Testis (tissue), 2 donors: ENCODE measurements at regions not wholly inside any gene's neighbourhood (a gene's known extent, or its start where the extent isn't known, plus 50 kb on each side); places are given as distances from the start of the nearest gene placed in this dataset.

Experiments
- POLR2A ChIP-seq: fragments of 450-650 bp; IDR thresholded peaks from one replicate; pipeline ENCODE4 v1.6.1; 2017; ENCODE audit warnings: antibody characterized with exemption, mild to moderate bottlenecking, moderate library complexity
- TF ChIP-seq, protein P1 (sequence below), 3 experiments: fragments of 450-650 bp in 2 of 3; fragments of 200-600 bp in 1 of 3; sonication (generic) in 1 of 3; IDR thresholded peaks; one replicate each; pipeline ENCODE4 v1.5.1; 2016 to 2019; ENCODE audit warnings: antibody characterized with exemption in 3 of 3, mild to moderate bottlenecking in 2 of 3, moderate library complexity in 1 of 3

DNA sequence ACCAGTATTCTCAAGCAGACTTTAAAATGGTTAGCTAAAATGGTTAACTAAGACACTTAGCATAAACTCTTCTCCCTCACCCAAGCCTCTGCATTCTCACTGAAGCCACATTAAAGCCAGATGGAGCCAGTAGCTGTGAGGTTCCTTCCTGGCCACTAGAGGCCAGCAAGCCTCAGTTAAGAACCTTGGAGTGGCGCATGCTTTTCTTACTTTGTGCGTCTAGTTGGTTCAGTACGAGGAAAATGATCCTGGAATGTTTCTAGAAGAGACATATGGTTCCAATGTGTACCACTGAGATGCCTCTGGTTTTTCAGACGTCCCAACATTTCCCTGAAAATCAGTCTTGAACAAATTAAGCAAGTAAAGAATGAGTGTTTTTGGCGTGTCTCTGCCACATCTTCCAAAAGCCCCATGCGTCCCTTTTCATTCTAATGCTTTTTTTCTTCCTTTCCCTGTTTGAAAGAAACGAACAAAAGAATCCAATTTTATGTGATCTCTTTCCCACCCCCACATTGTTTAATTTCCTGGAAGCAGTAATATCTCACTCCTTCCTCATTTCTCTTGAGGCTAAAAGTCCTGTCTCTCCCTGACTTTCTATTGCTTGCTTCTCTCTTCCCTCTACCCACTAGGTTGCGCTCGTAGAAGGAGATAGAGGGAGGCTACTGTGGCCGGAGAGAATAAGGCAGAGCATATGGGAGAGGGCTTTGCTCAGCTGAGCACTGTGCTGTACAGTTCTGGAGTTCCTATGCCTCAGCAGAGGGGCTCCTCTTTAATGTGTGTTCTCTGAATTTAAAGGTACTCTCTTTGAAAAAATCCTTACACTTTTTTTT is 82.9 kb upstream of the TAB3 start:
- TF ChIP-seq, protein P1, sequence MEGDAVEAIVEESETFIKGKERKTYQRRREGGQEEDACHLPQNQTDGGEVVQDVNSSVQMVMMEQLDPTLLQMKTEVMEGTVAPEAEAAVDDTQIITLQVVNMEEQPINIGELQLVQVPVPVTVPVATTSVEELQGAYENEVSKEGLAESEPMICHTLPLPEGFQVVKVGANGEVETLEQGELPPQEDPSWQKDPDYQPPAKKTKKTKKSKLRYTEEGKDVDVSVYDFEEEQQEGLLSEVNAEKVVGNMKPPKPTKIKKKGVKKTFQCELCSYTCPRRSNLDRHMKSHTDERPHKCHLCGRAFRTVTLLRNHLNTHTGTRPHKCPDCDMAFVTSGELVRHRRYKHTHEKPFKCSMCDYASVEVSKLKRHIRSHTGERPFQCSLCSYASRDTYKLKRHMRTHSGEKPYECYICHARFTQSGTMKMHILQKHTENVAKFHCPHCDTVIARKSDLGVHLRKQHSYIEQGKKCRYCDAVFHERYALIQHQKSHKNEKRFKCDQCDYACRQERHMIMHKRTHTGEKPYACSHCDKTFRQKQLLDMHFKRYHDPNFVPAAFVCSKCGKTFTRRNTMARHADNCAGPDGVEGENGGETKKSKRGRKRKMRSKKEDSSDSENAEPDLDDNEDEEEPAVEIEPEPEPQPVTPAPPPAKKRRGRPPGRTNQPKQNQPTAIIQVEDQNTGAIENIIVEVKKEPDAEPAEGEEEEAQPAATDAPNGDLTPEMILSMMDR (IDR thresholded peaks at IDR 0.05), result peak; percentile 36 to 58 (median 48)
- no peak for TF ChIP-seq POLR2A
